HG03442 (cell line): ENCODE measurements at regions not wholly inside any gene's neighbourhood (a gene's known extent, or its start where the extent isn't known, plus 50 kb on each side); places are given as distances from the start of the nearest gene placed in this dataset.

Experiments
- ATAC-seq: cut with Tn5 transposase; IDR thresholded peaks from one replicate; pipeline ENCODE4 v1.9.1; 2021; ENCODE audit warnings: mild to moderate bottlenecking, moderate library complexity; ENCODE audit not compliant: unreplicated experiment

GRCh38 chr6:22878706-22879105 lies 309.3 kb downstream of the HDGFL1 start:
- ATAC-seq: no peak

GRCh38 chr6:22880686-22881433 lies 311.5 kb downstream of the HDGFL1 start:
- ATAC-seq: no peak

GRCh38 chr6:22882581-22882980 lies 313.2 kb downstream of the HDGFL1 start:
- no peak for ATAC-seq

- ATAC-seq: no peak
These were observed 313.8 kb downstream of the HDGFL1 start for GRCh38 chr6:22883061-22883717.

GRCh38 chr6:22884456-22884855 lies 315.1 kb downstream of the HDGFL1 start:
- ATAC-seq: no peak

- ATAC-seq: no peak
These were observed 317.6 kb downstream of the HDGFL1 start for GRCh38 chr6:22886650-22887581.

GRCh38 chr6:22888163-22888752 lies 318.9 kb downstream of the HDGFL1 start:
- ATAC-seq: no peak

- ATAC-seq: no peak
These were observed 322.6 kb downstream of the HDGFL1 start for GRCh38 chr6:22891934-22892333.

- no peak for ATAC-seq
These were observed 323.1 kb downstream of the HDGFL1 start for GRCh38 chr6:22892452-22892851.

- ATAC-seq: no peak
These were observed 327.3 kb downstream of the HDGFL1 start for GRCh38 chr6:22896696-22897095.

- no peak for ATAC-seq
These were observed 330.1 kb downstream of the HDGFL1 start for GRCh38 chr6:22899426-22899825.

GRCh38 chr6:22903826-22904225 lies 334.5 kb downstream of the HDGFL1 start:
- no peak for ATAC-seq

- ATAC-seq: no peak
These were observed 335.1 kb downstream of the HDGFL1 start for GRCh38 chr6:22904431-22904830.

GRCh38 chr6:22906091-22906549 lies 336.8 kb downstream of the HDGFL1 start:
- ATAC-seq: no peak

- ATAC-seq: no peak
These were observed 337.7 kb downstream of the HDGFL1 start for GRCh38 chr6:22907085-22907484.

- no peak for ATAC-seq
These were observed 341.0 kb downstream of the HDGFL1 start for GRCh38 chr6:22910370-22910769.

- ATAC-seq: no peak
These were observed 344.2 kb downstream of the HDGFL1 start for GRCh38 chr6:22913612-22914011.

- ATAC-seq: no peak
These were observed 348.0 kb downstream of the HDGFL1 start for GRCh38 chr6:22917344-22917743.

- ATAC-seq: no peak
These were observed 352.5 kb downstream of the HDGFL1 start for GRCh38 chr6:22921828-22922227.

- no peak for ATAC-seq
These were observed 356.0 kb downstream of the HDGFL1 start for GRCh38 chr6:22925304-22925835.
